Prostate gland (tissue), 2 donors: ENCODE measurements at regions not wholly inside any gene's neighbourhood (a gene's known extent, or its start where the extent isn't known, plus 50 kb on each side); places are given as distances from the start of the nearest gene placed in this dataset.

ENCODE experiments used
- DNase-seq: peaks from one replicate; pipeline ENCODE4 v3.0.0-alpha.2; 2019; ENCODE audit warnings: low spot score
- H3K27ac ChIP-seq, 2 donors: fragments of 200-600 bp; sonication (generic); 2 replicates each; pipeline ENCODE4 v1.5.1; 2017 to 2019
- H3K27me3 ChIP-seq: fragments of 200-600 bp; sonication (generic); replicated peaks from 2 replicates; pipeline ENCODE4 v1.5.1; 2019; ENCODE audit not compliant: insufficient read depth
- H3K36me3 ChIP-seq, 2 donors: fragments of 200-600 bp; sonication (generic); 1 replicate in 1 of 2; 2 replicates in 1 of 2; pipeline versions ENCODE4 v1.5.1 to v1.8.1; 2017 to 2019
- H3K4me1 ChIP-seq: fragments of 200-600 bp; sonication (generic); replicated peaks from 2 replicates; pipeline ENCODE4 v1.5.1; 2019
- H3K4me3 ChIP-seq, 2 donors: fragments of 200-600 bp; sonication (generic); 2 replicates each; pipeline ENCODE4 v1.5.1; 2017 to 2019
- H3K9me3 ChIP-seq: fragments of 200-600 bp; sonication (generic); 2 replicates; pipeline ENCODE4 v1.5.1; 2017
- CTCF ChIP-seq, 4 experiments: fragments of 200-600 bp in 2 of 4; fragments of 450-650 bp in 2 of 4; sonication (generic) in 2 of 4; IDR thresholded peaks; 1 replicate in 3 of 4; 2 replicates in 1 of 4; pipeline ENCODE4 v1.5.1; 2016 to 2019; ENCODE audit warnings: antibody characterized with exemption in 4 of 4, mild to moderate bottlenecking in 2 of 4, moderate library complexity in 2 of 4
- POLR2A ChIP-seq: fragments of 450-650 bp; IDR thresholded peaks from one replicate; pipeline ENCODE4 v1.6.1; 2016; ENCODE audit warnings: antibody characterized with exemption, mild to moderate bottlenecking
- POLR2AphosphoS5 ChIP-seq: sonication (generic); formaldehyde crosslinking; IDR thresholded peaks from one replicate; pipeline ENCODE4 v1.6.1; 2017; ENCODE audit warnings: antibody characterized with exemption
- WGBS: methylation state at CpG from one replicate; pipeline ENCODE4 v1.1.5; 2018; 5-methylcytosine and 5-hydroxymethylcytosine counted together
- intact Hi-C: fragments of 100-400 bp; cut with DNase I; formaldehyde crosslinking; loops from one replicate; pipeline ENCODE4 v1.14.2; 2022

GRCh38 chr2:147683380-147683779, 161.4 kb upstream of the ACVR2A start:
- 90% methylated on average over 2 of the region's 2 CpGs for WGBS
- Histone ChIP-seq H3K4me3 (no peak overlapping the region), H3K9me3 (no peaks in the 10 kb centered on the region), H3K27ac (no peak overlapping the region), H3K4me1 (no peaks in the 10 kb centered on the region), H3K36me3 (no peaks in the 10 kb centered on the region), H3K27me3 (no peaks in the 10 kb centered on the region)
- DNase-seq = no peak
- no peak for TF ChIP-seq CTCF (IDR thresholded peaks at IDR 0.05)
- TF ChIP-seq POLR2A = no peak
- no peak for TF ChIP-seq POLR2AphosphoS5
- intact Hi-C loops = no loop called here

GRCh38 chr2:147681093-147681492, 163.7 kb upstream of the ACVR2A start:
- Histone ChIP-seq H3K27me3 (no peaks in the 10 kb centered on the region), H3K9me3 (no peaks in the 10 kb centered on the region), H3K4me3 (no peak overlapping the region), H3K36me3 (no peaks in the 10 kb centered on the region), H3K27ac (no peak overlapping the region), H3K4me1 (no peaks in the 10 kb centered on the region)
- intact Hi-C loops = no loop called here
- DNase-seq = no peak
- TF ChIP-seq CTCF (IDR thresholded peaks at IDR 0.05) (no peak), POLR2AphosphoS5 (no peak), POLR2A (no peak)

DNA sequence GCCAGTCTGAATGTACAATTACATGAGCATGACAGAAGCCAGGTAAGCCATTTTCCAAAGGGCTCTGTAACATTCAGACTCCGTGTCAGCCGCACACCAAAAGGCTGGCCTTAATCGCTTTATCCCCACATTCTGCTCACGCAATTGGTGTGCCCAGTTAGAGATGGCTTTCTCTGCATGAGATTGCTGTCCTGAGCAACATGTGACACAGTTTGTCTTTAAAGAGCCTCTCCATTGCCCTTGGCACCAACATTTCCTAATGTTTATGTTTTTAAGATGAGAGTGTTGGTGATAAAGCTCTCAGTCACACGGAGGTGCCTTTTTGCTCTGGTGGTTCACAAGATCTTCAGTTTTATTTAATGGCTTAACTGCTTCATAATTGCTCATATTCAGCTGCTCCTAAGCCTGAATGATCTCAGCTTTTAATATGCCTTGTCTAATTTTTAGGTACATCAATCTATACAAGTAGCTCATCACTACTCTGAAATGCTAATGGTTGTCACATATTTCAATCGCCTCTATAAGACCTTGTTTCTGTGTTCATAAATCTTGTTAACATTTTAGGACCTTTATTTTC, 164.8 kb upstream of the ACVR2A start:
- H3K27me3 ChIP-seq = no peaks in the 10 kb centered on the region
- DNase-seq = no peak
- no peak overlapping the region for H3K4me3 ChIP-seq
- whole genome bisulfite sequencing = 76% methylated on average over 6 of the region's 6 CpGs
- intact Hi-C loops = no loop called here
- no peaks in the 10 kb centered on the region for H3K36me3 ChIP-seq
- TF ChIP-seq CTCF (IDR thresholded peaks at IDR 0.05) (no peak), POLR2AphosphoS5 (no peak), POLR2A (no peak)
- no peak overlapping the region for H3K27ac ChIP-seq
- H3K4me1 ChIP-seq = no peaks in the 10 kb centered on the region
- no peaks in the 10 kb centered on the region for H3K9me3 ChIP-seq

DNA sequence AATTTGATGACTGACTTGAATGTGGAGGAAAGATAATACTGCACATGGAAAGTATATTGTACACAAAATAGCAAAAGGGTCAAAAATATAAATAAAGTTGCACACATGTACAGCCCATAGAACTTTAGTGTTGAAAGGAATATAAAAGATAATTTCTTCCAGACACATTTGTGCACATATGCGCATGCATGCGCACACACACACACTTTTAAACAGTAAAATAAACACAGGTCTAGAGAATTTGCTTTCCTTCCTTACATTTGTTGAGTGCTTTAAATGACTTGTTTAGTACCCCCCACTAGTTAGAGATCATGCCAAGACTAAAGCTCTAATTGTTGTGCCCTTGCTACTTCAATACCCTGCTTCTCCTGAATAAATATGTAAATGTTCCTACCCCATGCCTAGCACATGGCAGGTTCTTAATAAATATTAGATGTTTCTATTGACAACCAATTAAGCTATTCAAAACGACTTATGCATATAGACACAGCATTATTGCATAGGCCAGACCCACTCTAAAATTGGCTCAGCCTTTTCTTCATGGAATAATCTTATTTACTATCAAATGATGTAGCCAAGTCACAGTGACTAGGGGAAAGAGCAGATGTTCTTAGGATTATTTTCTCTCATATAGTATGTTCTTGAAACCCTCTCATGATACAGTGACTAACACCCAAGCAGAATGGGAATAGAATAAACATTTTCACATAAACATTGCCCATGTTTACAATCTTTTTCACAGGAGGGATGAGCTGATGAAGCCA, 165.5 kb upstream of the ACVR2A start:
- no peaks in the 10 kb centered on the region for H3K27me3 ChIP-seq

More for the DNA sequence above, 165.5 kb upstream of the ACVR2A start:
- TF ChIP-seq CTCF (IDR thresholded peaks at IDR 0.05) = no peak
- TF ChIP-seq POLR2A = no peak
- TF ChIP-seq POLR2AphosphoS5 = no peak
- WGBS = 74% methylated on average over 3 of the region's 3 CpGs
- Histone ChIP-seq H3K4me1 (no peaks in the 10 kb centered on the region), H3K4me3 (no peak overlapping the region), H3K27ac (no peak overlapping the region), H3K36me3 (no peaks in the 10 kb centered on the region), H3K9me3 (no peaks in the 10 kb centered on the region)
- intact Hi-C loops = no loop called here
- no peak for DNase-seq
